ENCODE measurements at regions not wholly inside any gene's neighbourhood (a gene's known extent, or its start where the extent isn't known, plus 50 kb on each side); places are given as distances from the start of the nearest gene placed in this dataset.

DNA sequence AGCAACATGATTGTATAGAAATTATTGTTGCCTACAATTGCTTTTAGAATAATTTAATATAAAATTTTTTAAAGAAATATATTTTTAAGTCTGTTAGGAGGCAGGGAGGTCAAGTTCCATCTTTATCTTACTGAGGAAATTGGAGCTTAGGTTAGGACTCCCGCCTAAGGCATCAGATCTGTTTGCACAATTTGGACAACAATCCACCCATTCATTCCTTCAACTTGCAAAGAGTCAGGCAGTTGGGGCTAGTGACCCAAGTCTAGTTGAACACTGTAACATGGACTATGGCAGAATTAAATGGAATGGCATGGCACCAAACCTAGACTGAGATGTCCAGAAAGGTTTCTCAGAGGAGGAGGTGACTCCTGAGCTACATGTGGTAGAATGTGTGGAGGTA, 149.4 kb upstream of the SETMAR start:
- TF ChIP-seq POLR2A (IDR thresholded peaks at IDR 0.05; ENCODE audit: low read length) (no peak), GATA1 (IDR thresholded peaks at IDR 0.05; ENCODE audit: low read depth, low read length) (no peak)
